ENCODE measurements at regions not wholly inside any gene's neighbourhood (a gene's known extent, or its start where the extent isn't known, plus 50 kb on each side); places are given as distances from the start of the nearest gene placed in this dataset.
"Not testable (repeated sequence)": the region's sequence is repeated elsewhere in the genome, so short reads cannot be mapped to it uniquely, and the experiment has no call there.

GRCh38 chrX:20718592-20719380 is 452.1 kb upstream of the RPS6KA3 start:
- DNase-seq (ENCODE audit: extremely low read depth in 1 of 2, low read depth in 1 of 2): no peak

- no peak for DNase-seq (ENCODE audit: extremely low read depth in 1 of 2, low read depth in 1 of 2)
These were observed 448.5 kb upstream of the RPS6KA3 start for GRCh38 chrX:20715176-20715575.

GRCh38 chrX:20712811-20713210 is 446.1 kb upstream of the RPS6KA3 start:
- no peak for DNase-seq (ENCODE audit: extremely low read depth in 1 of 2, low read depth in 1 of 2)

- no peak for DNase-seq (ENCODE audit: extremely low read depth in 1 of 2, low read depth in 1 of 2)
These were observed 444.7 kb upstream of the RPS6KA3 start for GRCh38 chrX:20711366-20711765.

- DNase-seq (ENCODE audit: extremely low read depth in 1 of 2, low read depth in 1 of 2): no peak
These were observed 426.4 kb upstream of the RPS6KA3 start for GRCh38 chrX:20693078-20693477.

GRCh38 chrX:20686256-20686655 is 419.5 kb upstream of the RPS6KA3 start:
- DNase-seq (ENCODE audit: extremely low read depth in 1 of 2, low read depth in 1 of 2): no peak

GRCh38 chrX:20685652-20686051 is 418.9 kb upstream of the RPS6KA3 start:
- DNase-seq (ENCODE audit: extremely low read depth in 1 of 2, low read depth in 1 of 2): no peak

GRCh38 chrX:20681683-20682082 is 415.0 kb upstream of the RPS6KA3 start:
- no peak for DNase-seq (ENCODE audit: extremely low read depth in 1 of 2, low read depth in 1 of 2)

- no peak for DNase-seq (ENCODE audit: extremely low read depth in 1 of 2, low read depth in 1 of 2)
These were observed 414.3 kb upstream of the RPS6KA3 start for GRCh38 chrX:20680998-20681397.

- DNase-seq (ENCODE audit: extremely low read depth in 1 of 2, low read depth in 1 of 2): no peak
These were observed 405.8 kb upstream of the RPS6KA3 start for GRCh38 chrX:20672476-20672875.

GRCh38 chrX:20671746-20672145 is 405.0 kb upstream of the RPS6KA3 start:
- not testable (repeated sequence) for DNase-seq (ENCODE audit: extremely low read depth in 1 of 2, low read depth in 1 of 2)

GRCh38 chrX:20670611-20671010 is 403.9 kb upstream of the RPS6KA3 start:
- no peak for DNase-seq (ENCODE audit: extremely low read depth in 1 of 2, low read depth in 1 of 2)

- DNase-seq (ENCODE audit: extremely low read depth in 1 of 2, low read depth in 1 of 2): no peak
These were observed 401.8 kb upstream of the RPS6KA3 start for GRCh38 chrX:20668550-20668949.

- no peak for DNase-seq (ENCODE audit: extremely low read depth in 1 of 2, low read depth in 1 of 2)
These were observed 399.6 kb upstream of the RPS6KA3 start for GRCh38 chrX:20666331-20666730.

GRCh38 chrX:20665481-20665880 is 398.8 kb upstream of the RPS6KA3 start:
- no peak for DNase-seq (ENCODE audit: extremely low read depth in 1 of 2, low read depth in 1 of 2)

GRCh38 chrX:20664774-20665173 is 398.1 kb upstream of the RPS6KA3 start:
- no peak for DNase-seq (ENCODE audit: extremely low read depth in 1 of 2, low read depth in 1 of 2)

GRCh38 chrX:20664131-20664530 is 397.4 kb upstream of the RPS6KA3 start:
- no peak for DNase-seq (ENCODE audit: extremely low read depth in 1 of 2, low read depth in 1 of 2)

- DNase-seq (ENCODE audit: extremely low read depth in 1 of 2, low read depth in 1 of 2): no peak
These were observed 396.6 kb upstream of the RPS6KA3 start for GRCh38 chrX:20663336-20663735.

GRCh38 chrX:20656721-20657120 is 390.0 kb upstream of the RPS6KA3 start:
- DNase-seq (ENCODE audit: extremely low read depth in 1 of 2, low read depth in 1 of 2): no peak

- DNase-seq (ENCODE audit: extremely low read depth in 1 of 2, low read depth in 1 of 2): no peak
These were observed 387.9 kb upstream of the RPS6KA3 start for GRCh38 chrX:20654596-20655106.

GRCh38 chrX:20653070-20653469 is 386.4 kb upstream of the RPS6KA3 start:
- DNase-seq (ENCODE audit: extremely low read depth in 1 of 2, low read depth in 1 of 2): no peak

- DNase-seq (ENCODE audit: extremely low read depth in 1 of 2, low read depth in 1 of 2): no peak
These were observed 375.2 kb upstream of the RPS6KA3 start for GRCh38 chrX:20641954-20642353.

GRCh38 chrX:20639115-20639514 is 372.4 kb upstream of the RPS6KA3 start:
- DNase-seq (ENCODE audit: extremely low read depth in 1 of 2, low read depth in 1 of 2): no peak
